Renal cortical epithelial cell (primary cell): ENCODE measurements at regions not wholly inside any gene's neighbourhood (a gene's known extent, or its start where the extent isn't known, plus 50 kb on each side); places are given as distances from the start of the nearest gene placed in this dataset.
A peak's percentile ranks its signal among the peaks of the same experiment; 100 is the strongest.

ENCODE experiments used
- DNase-seq: peaks from one replicate; pipeline ENCODE4 v3.0.0-alpha.2; 2011; ENCODE audit warnings: low read depth

GRCh38 chr4:71156616-71157015 lies 163.2 kb downstream of the DCK start:
- peak; percentile 60 for DNase-seq

- DNase-seq, result no peak
Measured at GRCh38 chr4:71162386-71162785, 168.9 kb downstream of the DCK start.

DNA sequence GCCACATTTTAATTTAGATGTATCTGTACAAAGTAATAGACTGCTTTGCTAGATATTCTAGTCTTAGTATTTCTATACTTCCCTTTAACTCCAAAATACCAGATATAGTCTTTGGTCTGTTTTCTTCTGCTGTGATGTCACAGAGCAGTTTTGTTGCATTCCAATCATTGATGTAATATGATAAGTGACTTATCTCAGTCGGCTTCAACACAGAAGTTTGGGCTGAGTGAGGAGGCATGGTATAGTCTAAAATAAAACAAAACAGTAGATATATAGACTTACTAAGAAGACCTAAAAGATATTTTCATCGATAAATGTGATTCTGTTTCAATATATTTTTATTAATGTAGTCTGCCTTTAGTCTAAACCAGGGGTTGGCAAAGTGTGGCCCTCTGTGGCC lies 169.9 kb downstream of the DCK start:
- no peak for DNase-seq

- DNase-seq, result no peak
Measured at GRCh38 chr4:71167083-71167482, 171.7 kb upstream of the SLC4A4 start.

DNA sequence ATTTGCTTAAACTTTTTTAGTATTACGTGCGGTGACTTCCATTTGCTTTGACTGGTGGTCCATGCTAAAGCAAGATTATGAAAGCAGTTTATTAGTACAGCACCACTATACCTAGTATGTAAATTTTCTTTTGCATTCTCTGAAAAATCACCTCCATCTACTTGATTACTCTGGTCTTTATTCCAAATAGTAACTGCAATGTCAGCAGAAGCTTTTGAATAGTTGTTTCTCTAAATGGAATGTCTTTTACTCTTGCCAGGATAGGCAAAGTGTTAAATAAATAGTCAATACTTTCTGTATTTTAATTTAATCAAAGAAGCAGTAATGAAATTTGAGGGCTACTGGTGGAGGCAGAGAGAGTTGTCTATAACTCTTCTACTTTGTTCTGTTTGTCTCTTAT lies 167.2 kb upstream of the SLC4A4 start:
- DNase-seq, result no peak

- no peak for DNase-seq
Measured at GRCh38 chr4:71181332-71181731, 157.5 kb upstream of the SLC4A4 start.

GRCh38 chr4:71184195-71184781 lies 154.5 kb upstream of the SLC4A4 start:
- peak; percentile 68 for DNase-seq

DNA sequence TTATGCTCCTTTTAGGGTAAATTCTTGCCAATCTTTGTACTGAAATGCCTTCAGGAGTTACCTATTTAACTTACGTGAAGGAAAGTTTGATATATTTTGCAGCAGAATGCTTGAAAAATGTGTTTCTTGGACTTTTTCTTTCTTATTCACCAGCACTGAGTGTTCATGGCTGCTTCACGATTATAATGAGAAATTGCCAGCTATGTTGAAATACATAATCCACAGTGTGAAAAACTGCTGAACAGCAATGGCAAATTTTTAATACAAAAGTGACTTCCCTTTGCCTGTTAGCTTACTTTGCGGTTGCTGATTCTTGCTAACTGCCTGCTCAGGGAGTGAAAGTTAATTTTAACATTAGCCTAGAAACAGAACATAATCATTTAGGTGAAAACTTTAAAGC lies 153.8 kb upstream of the SLC4A4 start:
- DNase-seq, result no peak

DNA sequence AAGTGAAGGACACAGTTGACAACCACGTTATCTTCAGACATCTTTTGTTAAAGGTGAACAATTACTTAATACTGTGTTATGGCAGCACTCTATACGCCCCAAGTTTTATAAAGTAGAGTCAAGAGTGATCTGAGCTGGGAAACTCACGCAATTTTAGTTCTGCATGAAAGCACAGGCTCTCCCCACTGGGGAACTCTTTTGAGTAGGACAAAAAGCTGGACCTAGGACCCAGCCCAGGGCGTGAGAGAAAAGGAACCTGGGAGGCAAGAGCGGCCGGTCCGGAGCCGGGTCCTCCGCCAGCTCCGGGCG lies 152.6 kb upstream of the SLC4A4 start:
- peak; percentile 30 for DNase-seq

DNA sequence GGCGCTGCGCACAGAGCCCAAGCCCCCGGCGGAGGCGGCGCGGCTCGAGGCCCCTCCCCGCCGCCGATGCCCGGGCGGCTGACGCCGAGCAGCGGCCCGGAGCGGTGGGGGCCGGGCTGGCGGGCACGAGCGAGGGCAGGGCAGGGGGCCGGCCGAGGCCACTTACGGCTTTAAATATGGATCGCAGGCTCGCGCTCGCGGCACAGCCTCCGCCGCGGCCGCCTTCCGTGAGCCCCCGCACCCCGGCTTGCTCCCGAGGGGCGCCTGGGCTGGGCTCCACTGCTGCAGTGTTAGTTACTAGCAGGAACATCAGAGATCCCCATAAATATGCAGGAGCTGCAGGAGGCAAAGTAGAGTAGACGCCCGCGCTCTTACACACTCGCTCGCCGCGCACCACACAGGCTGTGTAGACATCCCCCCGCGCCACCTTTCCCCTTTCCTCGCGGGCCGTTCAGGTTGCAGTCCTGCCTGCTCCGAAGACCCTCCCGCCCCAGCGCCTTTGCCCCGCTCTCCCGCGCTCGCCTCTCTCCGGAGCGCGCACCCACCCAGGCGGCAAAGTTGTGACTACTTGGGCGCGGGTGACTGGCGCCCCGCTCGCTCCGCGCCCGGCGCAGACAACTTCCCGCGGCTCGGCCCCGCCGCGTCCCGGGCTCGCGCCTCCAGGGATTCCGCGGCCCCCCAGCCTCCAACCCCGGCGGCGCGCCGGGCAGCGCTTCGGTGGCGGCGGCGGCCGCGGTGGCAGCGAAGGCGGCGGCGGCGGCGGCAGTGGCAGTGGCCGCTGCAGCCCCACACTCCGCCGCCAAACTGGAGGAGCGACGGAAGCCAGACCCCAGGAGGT lies 152.0 kb upstream of the SLC4A4 start:
- no peak for DNase-seq

GRCh38 chr4:71187404-71188155 lies 151.2 kb upstream of the SLC4A4 start:
- peak; percentile 95 for DNase-seq

DNA sequence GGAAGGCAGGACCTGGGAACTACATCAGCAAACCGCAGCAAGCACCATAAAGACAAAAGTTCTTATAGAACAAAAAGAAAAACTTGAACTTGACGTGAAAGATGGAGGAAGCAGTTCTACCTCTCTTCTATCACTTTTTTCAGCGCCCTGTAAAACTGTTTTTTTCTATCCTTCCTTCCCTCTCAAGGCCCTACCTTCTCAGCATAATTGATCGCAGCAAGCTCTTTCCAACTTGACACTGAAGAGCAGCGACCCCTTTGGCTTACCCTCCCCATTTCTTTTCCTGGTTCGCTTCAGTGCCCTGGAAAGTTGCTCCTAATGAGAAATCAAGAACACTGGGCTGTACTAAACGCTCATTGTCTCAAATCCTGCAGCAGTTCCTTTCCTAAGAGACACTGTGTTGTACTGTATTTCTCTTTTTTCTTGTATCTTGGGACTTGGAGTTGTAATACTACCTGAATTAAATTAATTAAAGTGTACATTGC lies 150.6 kb upstream of the SLC4A4 start:
- DNase-seq, result no peak

DNA sequence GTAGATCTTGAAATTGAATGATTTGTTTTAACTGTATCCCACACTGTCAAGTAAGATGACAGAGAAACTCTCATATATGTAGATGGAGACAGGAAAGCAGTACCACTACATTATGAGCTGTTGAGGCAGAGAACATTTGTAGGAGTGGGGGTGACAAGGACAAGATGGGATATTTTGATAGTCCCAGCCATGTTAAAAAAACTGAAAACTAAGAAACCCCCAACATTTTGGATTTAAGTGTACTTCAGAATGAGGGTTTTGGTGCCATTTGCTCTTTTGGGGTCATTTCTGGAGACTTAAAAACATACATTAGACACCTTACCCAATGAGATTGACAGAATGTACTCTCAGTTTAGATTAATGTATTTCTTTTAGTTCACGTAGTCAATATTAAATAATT lies 149.9 kb upstream of the SLC4A4 start:
- no peak for DNase-seq

GRCh38 chr4:71189471-71189870 lies 149.3 kb upstream of the SLC4A4 start:
- peak; percentile 26 for DNase-seq

- DNase-seq, result no peak
Measured at GRCh38 chr4:71194454-71194853, 144.4 kb upstream of the SLC4A4 start.

DNA sequence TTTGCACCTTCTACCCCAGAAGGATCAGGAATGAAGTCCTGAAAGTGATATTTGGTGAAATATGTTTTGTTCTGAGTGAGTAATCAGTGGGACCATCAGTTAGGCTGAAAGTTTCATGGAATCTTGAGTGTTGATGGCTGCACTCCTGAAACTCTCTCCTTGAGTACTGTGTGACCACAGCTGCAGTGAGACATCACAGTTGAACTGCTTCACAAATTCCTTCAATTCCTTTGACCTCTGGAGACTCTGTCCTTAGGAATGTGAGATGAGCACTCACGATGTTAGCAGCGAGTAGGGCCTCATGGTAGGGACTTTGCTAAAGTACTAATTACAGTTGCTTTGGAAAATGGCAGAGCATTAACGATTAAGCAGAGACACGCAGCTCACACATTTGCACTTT lies 142.9 kb upstream of the SLC4A4 start:
- DNase-seq, result peak; percentile 82

- DNase-seq, result no peak
Measured at GRCh38 chr4:71198958-71199357, 139.9 kb upstream of the SLC4A4 start.

GRCh38 chr4:71201057-71201456 lies 137.8 kb upstream of the SLC4A4 start:
- DNase-seq, result peak; percentile 50

DNA sequence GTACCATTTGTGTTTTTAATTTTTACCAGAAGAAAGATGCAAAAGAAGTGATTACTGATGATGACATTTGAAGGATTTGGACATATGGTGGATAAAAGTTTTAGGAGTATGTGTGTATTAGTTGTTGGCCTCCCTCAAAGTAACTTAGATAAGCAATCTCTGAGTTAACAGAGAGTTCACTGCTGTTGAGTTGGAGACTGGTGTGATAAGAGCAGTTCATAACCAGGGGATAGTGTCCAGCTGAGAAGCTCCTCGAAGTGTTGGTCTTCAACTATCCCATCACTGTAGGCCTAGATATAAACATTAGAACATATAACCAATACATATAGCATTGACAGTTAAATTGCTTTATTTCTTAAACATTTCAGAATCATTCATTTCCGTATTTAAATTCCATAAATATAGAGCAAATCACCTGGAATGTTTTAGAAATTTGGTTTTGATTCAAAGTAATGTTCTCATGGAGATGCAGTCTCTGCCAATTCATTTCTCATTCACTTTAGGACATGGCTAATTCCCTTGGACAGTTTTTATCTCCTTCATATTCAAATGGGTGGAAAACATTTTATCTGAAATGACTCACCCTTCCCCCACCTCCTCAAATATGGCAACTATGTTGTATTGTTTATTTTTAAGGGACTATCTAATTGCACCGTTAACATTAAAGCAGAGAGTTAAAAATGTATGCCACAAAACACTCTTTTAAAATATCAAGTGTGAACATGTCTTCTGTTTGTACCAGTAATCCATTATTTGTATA lies 136.8 kb upstream of the SLC4A4 start:
- DNase-seq, result no peak

DNA sequence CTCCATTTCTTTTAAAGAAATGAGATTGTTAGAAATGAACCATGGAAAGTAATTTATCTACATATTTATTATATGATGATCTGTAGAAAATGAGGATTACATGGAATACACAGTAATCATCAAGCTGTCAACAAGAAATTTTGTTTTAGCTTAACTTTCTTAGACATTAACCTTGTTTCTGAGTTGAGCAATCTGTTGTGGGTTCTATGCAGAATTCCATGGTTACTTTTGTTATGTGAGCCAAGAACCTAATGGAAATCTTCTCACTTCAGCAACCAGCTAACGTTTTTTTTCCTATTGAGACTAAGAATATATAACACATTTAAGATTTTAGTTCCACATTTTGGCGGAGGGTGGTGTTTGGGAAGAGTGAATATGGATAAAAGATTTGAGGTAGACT lies 136.1 kb upstream of the SLC4A4 start:
- DNase-seq, result peak; percentile 85

GRCh38 chr4:71204056-71204455 lies 134.8 kb upstream of the SLC4A4 start:
- no peak for DNase-seq

DNA sequence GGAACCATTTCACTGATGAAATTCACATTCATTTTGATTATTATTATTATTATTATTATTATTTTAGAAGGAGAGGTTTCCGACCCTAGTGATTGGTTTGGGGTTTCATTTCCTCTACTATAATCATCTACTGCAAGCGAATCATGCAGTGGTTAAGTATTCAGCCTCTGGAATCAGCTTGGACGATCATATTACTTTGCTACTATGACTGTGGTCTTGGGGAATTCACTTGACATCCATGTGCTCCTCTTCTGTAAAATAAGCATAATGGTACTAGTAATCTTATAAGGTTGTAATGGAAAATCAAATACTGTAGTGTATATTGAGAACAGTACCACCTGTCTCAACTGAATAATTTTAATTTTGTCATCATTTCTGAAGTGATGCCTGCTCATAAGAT lies 132.1 kb upstream of the SLC4A4 start:
- peak; percentile 41 for DNase-seq
